ENCODE measurements at regions not wholly inside any gene's neighbourhood (a gene's known extent, or its start where the extent isn't known, plus 50 kb on each side); places are given as distances from the start of the nearest gene placed in this dataset.

- H4K5ac ChIP-seq (ENCODE audit: low read depth, low read length) = no peak overlapping the region
- no peak for TF ChIP-seq RCOR1 (IDR thresholded peaks at IDR 0.05; ENCODE audit: insufficient replicate concordance, low read length)
- TF ChIP-seq, protein P1, sequence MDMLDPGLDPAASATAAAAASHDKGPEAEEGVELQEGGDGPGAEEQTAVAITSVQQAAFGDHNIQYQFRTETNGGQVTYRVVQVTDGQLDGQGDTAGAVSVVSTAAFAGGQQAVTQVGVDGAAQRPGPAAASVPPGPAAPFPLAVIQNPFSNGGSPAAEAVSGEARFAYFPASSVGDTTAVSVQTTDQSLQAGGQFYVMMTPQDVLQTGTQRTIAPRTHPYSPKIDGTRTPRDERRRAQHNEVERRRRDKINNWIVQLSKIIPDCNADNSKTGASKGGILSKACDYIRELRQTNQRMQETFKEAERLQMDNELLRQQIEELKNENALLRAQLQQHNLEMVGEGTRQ (IDR thresholded peaks at IDR 0.05; ENCODE audit: low read depth, low read length) = no peak
- TF ChIP-seq BHLHE40 (IDR thresholded peaks at IDR 0.05; ENCODE audit: low read depth, low read length) = no peak
- TF ChIP-seq MAFK (IDR thresholded peaks at IDR 0.05; ENCODE audit: low read depth, low read length) = no peak
- TF ChIP-seq MXI1 (IDR thresholded peaks at IDR 0.05; ENCODE audit: borderline replicate concordance, low read depth, low read length) = no peak
- no peak for TF ChIP-seq RFX5 (IDR thresholded peaks at IDR 0.05; ENCODE audit: low read depth, low read length)
- no peak overlapping the region for H3K4me2 ChIP-seq (ENCODE audit: low read depth, low read length)
- in situ Hi-C loops (cut with MboI; ENCODE audit: low sequenced_read_pairs) (no loop called here), intact Hi-C loops (cut with micrococcal nuclease) (no loop called here), dilution Hi-C loops (cut with HindIII; ENCODE audit: low sequenced_read_pairs, unreplicated experiment) (no loop called here)
- no TSS peak for BruUV-seq (replicated peaks)
- no peaks in the 10 kb centered on the region; the same call in 1 of the 2 replicates for H3K9me3 ChIP-seq (ENCODE audit: control insufficient read depth, insufficient read depth, low read length)
- H3K23ac ChIP-seq (ENCODE audit: low read depth, low read length) = no peak overlapping the region
- no peak overlapping the region for H3K18ac ChIP-seq (ENCODE audit: low read depth, low read length)
- H3K56ac ChIP-seq (ENCODE audit: extremely low read depth, insufficient read depth, low read length) = no peak overlapping the region
- H2AFZ ChIP-seq (replicated peaks; ENCODE audit: low read length, poor library complexity) = no peak overlapping the region
- no peaks in the 10 kb centered on the region for H3K36me3 ChIP-seq (ENCODE audit: control insufficient read depth, insufficient read depth, low read length)
- H2AK5ac ChIP-seq (ENCODE audit: low read depth, low read length) = no peak overlapping the region
- H4K20me1 ChIP-seq (ENCODE audit: insufficient read depth, low read length) = no peaks in the 10 kb centered on the region
- H4K91ac ChIP-seq (ENCODE audit: insufficient read depth, low read depth, low read length) = no peak overlapping the region
- no peak overlapping the region for H2BK5ac ChIP-seq (ENCODE audit: low read depth, low read length, poor library complexity, severe bottlenecking)
- H4K8ac ChIP-seq (ENCODE audit: low read depth in 2 of 2, low read length in 2 of 2) = no peak overlapping the region
- ChIA-PET POLR2A (ENCODE audit: unreplicated experiment) (no interaction called here), CTCF (no interaction called here)
- no peaks in the 10 kb centered on the region for H3K9me1 ChIP-seq (ENCODE audit: insufficient read depth, low read length)
- H2BK120ac ChIP-seq (ENCODE audit: low read depth, low read length) = no peak overlapping the region
- H3K4me3 ChIP-seq (ENCODE audit: insufficient read depth, low read depth, low read length) = no peak overlapping the region
- no peak overlapping the region for H3K9ac ChIP-seq (ENCODE audit: low read depth, low read length)
- no peak overlapping the region for H3K4ac ChIP-seq (ENCODE audit: low read depth, low read length)
- H2AK9ac ChIP-seq (replicated peaks; ENCODE audit: low read depth, low read length, poor library complexity) = no peak overlapping the region
- no peak overlapping the region for H3K14ac ChIP-seq (replicated peaks; ENCODE audit: low read depth, low read length)
- no peaks in the 10 kb centered on the region for H3K27me3 ChIP-seq (ENCODE audit: control insufficient read depth, insufficient read depth, low read length)
- no peaks in the 10 kb centered on the region for H3K4me1 ChIP-seq (ENCODE audit: control insufficient read depth, insufficient read depth, low read length)
- ATAC-seq (ENCODE audit: low read depth) (no peak), DNase-seq (no peak)
- H3K79me1 ChIP-seq (ENCODE audit: low read depth in 1 of 2, low read length in 2 of 2) = no peaks in the 10 kb centered on the region
- no peak overlapping the region for H3K27ac ChIP-seq (ENCODE audit: insufficient read depth, low read length)
- no CpG with 5 or more reads among the region's 1 CpG for WGBS, 2 experiments (ENCODE audit: extremely low coverage in 2 of 2, insufficient read length in 1 of 2)
- no peak overlapping the region for H2BK15ac ChIP-seq (ENCODE audit: low read depth, low read length)
- H2BK20ac ChIP-seq (ENCODE audit: low read depth, low read length) = no peak overlapping the region
Measured at GRCh38 chr3:18611991-18612390, 186.9 kb upstream of the SATB1 start.
